Left lung (tissue), 4 donors: ENCODE measurements at regions not wholly inside any gene's neighbourhood (a gene's known extent, or its start where the extent isn't known, plus 50 kb on each side); places are given as distances from the start of the nearest gene placed in this dataset.
"Not testable (repeated sequence)": the region's sequence is repeated elsewhere in the genome, so short reads cannot be mapped to it uniquely, and the experiment has no call there.

Experiments used
- ATAC-seq: fragments of 200-7000 bp; cut with Tn5 transposase; one replicate; pipeline ENCODE4 v1.9.1; 2020; ENCODE audit warnings: moderate library complexity
- DNase-seq, 4 donors: peaks; one replicate each; pipeline ENCODE4 v3.0.0-alpha.2; 2013 to 2020
- H3K27ac ChIP-seq, 2 donors: fragments of 200-600 bp; sonication (generic) in 1 of 2; one replicate each; pipeline versions ENCODE4 v1.5.0 to v1.8.0; 2020 to 2021
- H3K27me3 ChIP-seq, 2 donors: fragments of 200-600 bp; sonication (generic) in 1 of 2; one replicate each; pipeline versions ENCODE4 v1.5.0 to v1.8.0; 2020 to 2021
- H3K36me3 ChIP-seq, 2 donors: fragments of 200-600 bp; sonication (generic) in 1 of 2; one replicate each; pipeline versions ENCODE4 v1.5.0 to v1.8.0; 2020 to 2021
- H3K4me1 ChIP-seq, 2 donors: fragments of 200-600 bp; one replicate each; pipeline ENCODE4 v1.8.0; 2021
- H3K4me3 ChIP-seq, 2 donors: fragments of 200-600 bp; sonication (generic) in 1 of 2; one replicate each; pipeline versions ENCODE4 v1.5.0 to v1.8.0; 2020 to 2021; ENCODE audit warnings: mild to moderate bottlenecking in 1 of 2
- H3K9me3 ChIP-seq, 2 donors: fragments of 200-600 bp; sonication (generic) in 1 of 2; one replicate each; pipeline versions ENCODE4 v1.5.0 to v1.8.0; 2020 to 2021
- CTCF ChIP-seq, 2 donors: fragments of 200-600 bp; sonication (generic) in 1 of 2; IDR thresholded peaks; one replicate each; pipeline versions ENCODE4 v1.5.0 to v1.8.0; 2021; ENCODE audit warnings: antibody characterized with exemption in 2 of 2
- intact Hi-C, 2 donors: fragments of 100-400 bp; cut with DNase I; formaldehyde crosslinking; loops; one replicate each; pipeline versions ENCODE4 v1.11.2 to v1.14.2; 2022
- donor health status: DM: no; HTN: yes; CAD: no.
- donor health status: DM: no; HTN: no; CAD: no.

GRCh38 chr2:133892352-133892913, 324.2 kb upstream of the NCKAP5 start:
- TF ChIP-seq CTCF (IDR thresholded peaks at IDR 0.05): no peak
- H3K36me3 ChIP-seq: no peaks in the 10 kb centered on the region
- intact Hi-C loops: no loop called here
- no peak overlapping the region for H3K4me3 ChIP-seq
- ATAC-seq: no peak
- no peak overlapping the region for H3K27ac ChIP-seq
- no peaks in the 10 kb centered on the region for H3K9me3 ChIP-seq
- H3K4me1 ChIP-seq: no peaks in the 10 kb centered on the region
- DNase-seq: no peak
- no peaks in the 10 kb centered on the region for H3K27me3 ChIP-seq

DNA sequence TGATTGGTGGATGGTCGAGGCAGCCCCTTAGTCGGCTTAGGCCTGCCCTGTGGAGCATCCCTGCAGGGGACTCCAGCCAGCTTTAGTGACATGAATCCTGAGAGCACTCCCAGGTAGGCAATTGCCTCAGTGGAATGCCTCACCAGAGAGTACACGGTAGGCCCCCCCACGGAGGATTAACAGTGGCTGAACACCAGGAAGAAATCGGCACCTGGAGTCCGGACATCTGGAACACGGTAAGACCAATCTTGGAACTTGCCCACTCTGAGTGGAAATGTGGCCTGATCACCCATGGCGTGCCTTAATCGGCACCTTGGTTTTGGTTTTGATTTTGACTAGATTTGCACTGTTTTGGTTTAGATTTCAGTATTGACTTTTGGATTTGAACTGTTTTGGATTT, 326.2 kb upstream of the NCKAP5 start:
- H3K4me1 ChIP-seq: no peaks in the 10 kb centered on the region
- ATAC-seq (no peak), DNase-seq (no peak)
- H3K36me3 ChIP-seq: no peaks in the 10 kb centered on the region
- no peaks in the 10 kb centered on the region for H3K27me3 ChIP-seq
- H3K4me3 ChIP-seq: no peak overlapping the region
- intact Hi-C loops: no loop called here
- H3K9me3 ChIP-seq: no peaks in the 10 kb centered on the region
- H3K27ac ChIP-seq: no peak overlapping the region
- no peak for TF ChIP-seq CTCF (IDR thresholded peaks at IDR 0.05)

DNA sequence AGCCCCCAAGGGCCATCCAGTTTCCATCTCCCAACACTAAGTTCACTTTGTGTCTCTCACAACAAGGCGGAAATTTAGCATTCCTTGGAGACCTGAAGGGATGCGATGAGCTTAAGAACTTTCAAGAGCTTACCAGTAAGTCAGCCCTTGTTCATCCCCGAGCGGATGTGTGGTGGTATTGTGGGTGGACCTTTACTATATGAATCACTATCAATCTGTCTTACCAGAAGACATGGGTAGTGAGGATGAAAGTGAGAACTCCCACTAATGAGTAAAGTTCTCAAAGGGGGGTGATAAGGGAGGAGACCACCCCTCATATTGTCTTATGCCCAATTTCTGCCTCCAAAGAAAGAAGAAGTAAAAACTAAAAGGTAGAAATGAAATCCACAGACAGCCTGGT, 329.6 kb upstream of the NCKAP5 start:
- ATAC-seq, H3K27ac ChIP-seq, H3K4me1 ChIP-seq, H3K9me3 ChIP-seq, H3K4me3 ChIP-seq, DNase-seq, intact Hi-C loops, H3K27me3 ChIP-seq, H3K36me3 ChIP-seq: not testable (repeated sequence)

DNA sequence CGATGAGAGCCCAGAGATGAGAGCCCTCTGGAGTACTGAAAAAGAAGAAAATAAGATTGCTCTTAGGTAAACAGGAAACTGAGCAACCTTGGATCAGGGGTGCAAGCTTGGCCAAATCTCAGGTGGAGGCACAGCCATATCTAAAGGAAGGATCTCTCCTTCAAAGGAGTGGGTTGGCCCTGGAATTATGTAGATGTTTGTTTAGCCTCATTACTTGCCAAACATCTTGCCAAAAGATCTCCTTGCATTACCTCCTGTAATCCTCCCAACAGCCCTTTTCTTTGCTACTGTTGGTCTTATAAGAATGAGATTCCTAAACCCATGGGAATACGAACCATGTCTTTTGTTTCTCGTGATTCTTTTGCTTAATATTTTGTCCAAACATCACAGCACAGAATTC, 332.6 kb upstream of the NCKAP5 start:
- DNase-seq: no peak
- H3K36me3 ChIP-seq: no peaks in the 10 kb centered on the region
- TF ChIP-seq CTCF (IDR thresholded peaks at IDR 0.05): no peak
- intact Hi-C loops: no loop called here
- H3K4me3 ChIP-seq: no peak overlapping the region
- H3K4me1 ChIP-seq: no peaks in the 10 kb centered on the region
- ATAC-seq: no peak
- H3K27me3 ChIP-seq: no peaks in the 10 kb centered on the region
- no peak overlapping the region for H3K27ac ChIP-seq
- H3K9me3 ChIP-seq: no peaks in the 10 kb centered on the region

GRCh38 chr2:133906396-133906795, 338.1 kb upstream of the NCKAP5 start:
- Histone ChIP-seq H3K27me3 (no peaks in the 10 kb centered on the region), H3K4me1 (no peaks in the 10 kb centered on the region), H3K27ac (no peak overlapping the region), H3K4me3 (no peak overlapping the region), H3K36me3 (no peaks in the 10 kb centered on the region), H3K9me3 (peaks cover 0 to 7% of the 10 kb centered on the region in 2 donors)
- intact Hi-C loops: no loop called here
- TF ChIP-seq CTCF (IDR thresholded peaks at IDR 0.05): no peak
- no peak for ATAC-seq
- DNase-seq: no peak

DNA sequence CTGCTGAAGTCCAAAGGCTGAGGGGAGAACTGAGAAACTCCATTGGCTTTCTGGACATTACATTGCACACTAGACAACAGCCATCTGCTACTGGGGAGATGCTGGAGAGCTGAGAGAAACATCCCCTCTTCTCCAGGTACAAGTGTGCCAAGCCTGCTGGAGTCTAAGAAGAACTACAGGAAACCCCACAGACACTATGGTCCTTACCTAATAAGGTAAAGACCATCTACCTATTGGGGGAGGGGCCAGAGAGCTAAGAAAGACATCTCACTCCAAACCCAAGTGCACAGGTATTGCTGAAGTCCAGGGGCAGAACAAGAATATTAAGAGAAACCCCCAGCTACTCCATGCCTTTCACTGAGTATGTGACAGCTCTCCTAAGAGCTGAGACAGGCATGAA, 338.7 kb upstream of the NCKAP5 start:
- no peak for DNase-seq
- intact Hi-C loops: no loop called here

More for the DNA sequence above, 338.7 kb upstream of the NCKAP5 start:
- no peak for TF ChIP-seq CTCF (IDR thresholded peaks at IDR 0.05)
- ATAC-seq: no peak
- peaks cover 0 to 7% of the 10 kb centered on the region in 2 donors for H3K9me3 ChIP-seq
- H3K4me3 ChIP-seq: no peak overlapping the region
- H3K4me1 ChIP-seq: no peaks in the 10 kb centered on the region
- H3K27me3 ChIP-seq: no peaks in the 10 kb centered on the region
- no peak overlapping the region for H3K27ac ChIP-seq
- no peaks in the 10 kb centered on the region for H3K36me3 ChIP-seq
